ENCODE measurements at regions not wholly inside any gene's neighbourhood (a gene's known extent, or its start where the extent isn't known, plus 50 kb on each side); places are given as distances from the start of the nearest gene placed in this dataset.
"Not testable (repeated sequence)": the region's sequence is repeated elsewhere in the genome, so short reads cannot be mapped to it uniquely, and the experiment has no call there.

GRCh38 chr5:144042156-144042555 lies 128.3 kb downstream of the YIPF5 start:
- Histone ChIP-seq H3K4me1 (ENCODE audit: control insufficient read depth, insufficient read depth, low read length) (no peaks in the 10 kb centered on the region), H3K9me3 (ENCODE audit: control insufficient read depth, insufficient read depth, low read length) (no peaks in the 10 kb centered on the region), H3K27ac (ENCODE audit: low read length) (no peak overlapping the region), H3K4me3 (ENCODE audit: low read length) (no peak overlapping the region), H3K27me3 (ENCODE audit: control insufficient read depth, insufficient read depth, low read length) (no peaks in the 10 kb centered on the region), H3K36me3 (ENCODE audit: control insufficient read depth, insufficient read depth, low read length) (no peaks in the 10 kb centered on the region)
- DNase-seq = no peak
- Mint-ChIP-seq H3K27ac (no peak overlapping the region), H3K4me3 (no peak overlapping the region), H3K27me3 (ENCODE audit: low read depth in 2 of 2) (peaks cover 8 to 12% of the 10 kb centered on the region in 2 donors), H3K9me3 (no peaks in the 10 kb centered on the region), H3K36me3 (no peaks in the 10 kb centered on the region), H3K4me1 (no peaks in the 10 kb centered on the region)
- ATAC-seq = no peak
- intact Hi-C loops (cut with micrococcal nuclease) = no loop called here
- TF ChIP-seq CTCF (IDR thresholded peaks at IDR 0.05) = no peak
- WGBS (ENCODE audit: insufficient coverage) = 82% methylated on average over 7 of the region's 7 CpGs

- Histone ChIP-seq H3K27me3 (ENCODE audit: control insufficient read depth, insufficient read depth, low read length) (no peaks in the 10 kb centered on the region), H3K27ac (ENCODE audit: low read length) (no peak overlapping the region), H3K4me1 (ENCODE audit: control insufficient read depth, insufficient read depth, low read length) (no peaks in the 10 kb centered on the region), H3K36me3 (ENCODE audit: control insufficient read depth, insufficient read depth, low read length) (no peaks in the 10 kb centered on the region), H3K4me3 (ENCODE audit: low read length) (no peak overlapping the region), H3K9me3 (ENCODE audit: control insufficient read depth, insufficient read depth, low read length) (no peaks in the 10 kb centered on the region)
- ATAC-seq (no peak), DNase-seq (no peak)
- Mint-ChIP-seq H3K36me3 (no peaks in the 10 kb centered on the region), H3K9me3 (no peaks in the 10 kb centered on the region), H3K27ac (no peak overlapping the region), H3K4me3 (no peak overlapping the region), H3K27me3 (ENCODE audit: low read depth in 2 of 2) (peaks cover 11 to 15% of the 10 kb centered on the region in 2 donors), H3K4me1 (no peaks in the 10 kb centered on the region)
- intact Hi-C loops (cut with micrococcal nuclease) = no loop called here
- 86% methylated on average over 9 of the region's 9 CpGs for WGBS (ENCODE audit: insufficient coverage)
- no peak for TF ChIP-seq CTCF (IDR thresholded peaks at IDR 0.05)
These were observed 122.1 kb downstream of the YIPF5 start for GRCh38 chr5:144048259-144048856.

GRCh38 chr5:144055391-144055790 lies 115.1 kb downstream of the YIPF5 start:
- H3K27me3 Mint-ChIP-seq (ENCODE audit: low read depth in 2 of 2); intact Hi-C loops (cut with micrococcal nuclease): not testable (repeated sequence)

GRCh38 chr5:144060091-144060490 lies 110.4 kb downstream of the YIPF5 start:
- H3K9me3 Mint-ChIP-seq; H3K36me3 ChIP-seq (ENCODE audit: control insufficient read depth, insufficient read depth, low read length); H3K4me3 ChIP-seq (ENCODE audit: low read length); ATAC-seq; H3K4me1 Mint-ChIP-seq; DNase-seq; intact Hi-C loops (cut with micrococcal nuclease); H3K4me1 ChIP-seq (ENCODE audit: control insufficient read depth, insufficient read depth, low read length); H3K36me3 Mint-ChIP-seq; H3K27me3 ChIP-seq (ENCODE audit: control insufficient read depth, insufficient read depth, low read length); H3K27ac Mint-ChIP-seq; H3K27ac ChIP-seq (ENCODE audit: low read length); H3K27me3 Mint-ChIP-seq (ENCODE audit: low read depth in 2 of 2); H3K4me3 Mint-ChIP-seq; H3K9me3 ChIP-seq (ENCODE audit: control insufficient read depth, insufficient read depth, low read length): not testable (repeated sequence)
- 89% methylated on average over 1 of the region's 2 CpGs for WGBS (ENCODE audit: insufficient coverage)

More at GRCh38 chr5:144055391-144055790, 115.1 kb downstream of the YIPF5 start:
- not testable (repeated sequence) for H3K27ac ChIP-seq (ENCODE audit: low read length); H3K27me3 ChIP-seq (ENCODE audit: control insufficient read depth, insufficient read depth, low read length); H3K36me3 Mint-ChIP-seq; H3K4me1 ChIP-seq (ENCODE audit: control insufficient read depth, insufficient read depth, low read length); H3K9me3 Mint-ChIP-seq; ATAC-seq; H3K27ac Mint-ChIP-seq; DNase-seq; H3K4me3 Mint-ChIP-seq; H3K4me3 ChIP-seq (ENCODE audit: low read length); H3K9me3 ChIP-seq (ENCODE audit: control insufficient read depth, insufficient read depth, low read length); H3K36me3 ChIP-seq (ENCODE audit: control insufficient read depth, insufficient read depth, low read length); H3K4me1 Mint-ChIP-seq
- WGBS (ENCODE audit: insufficient coverage) = 87% methylated on average over 6 of the region's 6 CpGs

Measured in natural killer cell (primary cell).